GM12865 (cell line): ENCODE measurements at regions not wholly inside any gene's neighbourhood (a gene's known extent, or its start where the extent isn't known, plus 50 kb on each side); places are given as distances from the start of the nearest gene placed in this dataset.

Experiments used
- DNase-seq: peaks from one replicate; pipeline ENCODE4 v3.0.0; 2010; ENCODE audit warnings: low read depth
- H3K4me3 ChIP-seq: 2 replicates; pipeline ENCODE4 v1.5.1; 2011; ENCODE audit warnings: mild to moderate bottlenecking, low read depth, low read length, control low read depth
- CTCF ChIP-seq: IDR thresholded peaks from 2 replicates; pipeline ENCODE4 v1.5.1; 2011; ENCODE audit warnings: low read length, control low read depth, low read depth, inconsistent platforms; ENCODE audit not compliant: insufficient read depth; ENCODE audit errors: missing control alignments

- no peak for TF ChIP-seq CTCF
- no peak for DNase-seq
- no peak overlapping the region for H3K4me3 ChIP-seq
Measured at GRCh38 chr5:142542078-142542477, 143.8 kb downstream of the FGF1 start.

GRCh38 chr5:142540922-142541422 lies 144.9 kb downstream of the FGF1 start:
- H3K4me3 ChIP-seq: no peak overlapping the region
- TF ChIP-seq CTCF: no peak
- no peak for DNase-seq

- DNase-seq: no peak
- no peak overlapping the region for H3K4me3 ChIP-seq
- no peak for TF ChIP-seq CTCF
Measured at GRCh38 chr5:142539154-142539740, 146.6 kb downstream of the FGF1 start.

- TF ChIP-seq CTCF: no peak
- no peak overlapping the region for H3K4me3 ChIP-seq
- DNase-seq: no peak
Measured at GRCh38 chr5:142537938-142538337, 148.0 kb downstream of the FGF1 start.

- no peak for TF ChIP-seq CTCF
- DNase-seq: no peak
- H3K4me3 ChIP-seq: no peak overlapping the region
Measured at GRCh38 chr5:142532781-142533176, 153.1 kb downstream of the FGF1 start.

- H3K4me3 ChIP-seq: no peak overlapping the region
- no peak for DNase-seq
- no peak for TF ChIP-seq CTCF
Measured at GRCh38 chr5:142531977-142532780, 153.7 kb downstream of the FGF1 start.
